Tibial nerve (tissue), 4 donors: ENCODE measurements at regions not wholly inside any gene's neighbourhood (a gene's known extent, or its start where the extent isn't known, plus 50 kb on each side); places are given as distances from the start of the nearest gene placed in this dataset.

Experiments
- CTCF ChIP-seq, 5 experiments: fragments of 200-600 bp in 3 of 5; fragments of 450-650 bp in 2 of 5; sonication (generic) in 3 of 5; IDR thresholded peaks; one replicate each; pipeline ENCODE4 v1.5.1; 2016 to 2019; ENCODE audit warnings: antibody characterized with exemption in 5 of 5, mild to moderate bottlenecking in 3 of 5, moderate library complexity in 2 of 5
- EP300 ChIP-seq, 2 donors: sonication (generic); formaldehyde crosslinking; IDR thresholded peaks; one replicate each; pipeline ENCODE4 v1.6.1; 2017; ENCODE audit warnings: antibody characterized with exemption in 2 of 2, mild to moderate bottlenecking in 1 of 2
- POLR2A ChIP-seq, 2 donors: fragments of 450-650 bp; IDR thresholded peaks; one replicate each; pipeline ENCODE4 v1.6.1; 2017; ENCODE audit warnings: antibody characterized with exemption in 2 of 2, mild to moderate bottlenecking in 2 of 2, moderate library complexity in 2 of 2

GRCh38 chr2:20539133-20539719 lies 92.4 kb downstream of the RHOB start:
- TF ChIP-seq CTCF (IDR thresholded peaks at IDR 0.05) (no peak), POLR2A (IDR thresholded peaks at IDR 0.05) (no peak), EP300 (IDR thresholded peaks at IDR 0.05) (no peak)
